PC-3 (cell line): ENCODE measurements at regions not wholly inside any gene's neighbourhood (a gene's known extent, or its start where the extent isn't known, plus 50 kb on each side); places are given as distances from the start of the nearest gene placed in this dataset.

Experiments
- CTCF ChIP-seq: fragments of 300-600 bp; sonication (generic); conservative IDR thresholded peaks from 2 replicates; pipeline ENCODE4 v1.5.1; 2017; ENCODE audit warnings: antibody characterized with exemption, low read depth, mild to moderate bottlenecking, low read length
- EZH2 ChIP-seq: fragments of 300-600 bp; sonication (generic); IDR thresholded peaks from one replicate; pipeline ENCODE4 v1.6.1; 2017; ENCODE audit warnings: antibody characterized with exemption, mild to moderate bottlenecking, low read length; ENCODE audit not compliant: unreplicated experiment
- EZH2phosphoT487 ChIP-seq: fragments of 300-600 bp; sonication (generic); IDR thresholded peaks from 2 replicates; pipeline ENCODE4 v1.6.1; 2018; ENCODE audit warnings: mild to moderate bottlenecking, antibody characterized with exemption, low read length, borderline replicate concordance

GRCh38 chr19:29021232-29021916 is 191.6 kb downstream of the UQCRFS1 start:
- TF ChIP-seq CTCF (no peak), EZH2 (no peak), EZH2phosphoT487 (no peak)
